Subcutaneous abdominal adipose tissue (tissue), 5 donors: ENCODE measurements at regions not wholly inside any gene's neighbourhood (a gene's known extent, or its start where the extent isn't known, plus 50 kb on each side); places are given as distances from the start of the nearest gene placed in this dataset.

Experiments
- H3K27ac ChIP-seq: one replicate; pipeline ENCODE4 v1.7.0; 2013; ENCODE audit warnings: low read depth, mild to moderate bottlenecking, inconsistent platforms, low read length, moderate library complexity
- H3K27me3 ChIP-seq, 5 donors: one replicate each; pipeline ENCODE4 v1.7.0; 2013; ENCODE audit warnings: low read length in 5 of 5, inconsistent platforms in 1 of 5; ENCODE audit not compliant: control insufficient read depth in 5 of 5, insufficient read depth in 4 of 5
- H3K36me3 ChIP-seq, 5 donors: one replicate each; pipeline ENCODE4 v1.7.0; 2013; ENCODE audit warnings: low read length in 5 of 5; ENCODE audit not compliant: control insufficient read depth in 5 of 5, insufficient read depth in 5 of 5
- H3K4me1 ChIP-seq, 5 donors: one replicate each; pipeline ENCODE4 v1.7.0; 2013; ENCODE audit warnings: low read length in 5 of 5, mild to moderate bottlenecking in 3 of 5, moderate library complexity in 1 of 5; ENCODE audit not compliant: control insufficient read depth in 5 of 5, insufficient read depth in 5 of 5
- H3K4me3 ChIP-seq, 5 donors: one replicate each; pipeline ENCODE4 v1.7.0; 2013; ENCODE audit warnings: low read length in 5 of 5, low read depth in 1 of 5
- H3K9ac ChIP-seq, 5 donors: one replicate each; pipeline ENCODE4 v1.7.0; 2013; ENCODE audit warnings: low read length in 5 of 5, mild to moderate bottlenecking in 4 of 5, moderate library complexity in 3 of 5
- H3K9me3 ChIP-seq, 5 donors: one replicate each; pipeline ENCODE4 v1.7.0; 2013; ENCODE audit warnings: low read length in 5 of 5; ENCODE audit not compliant: control insufficient read depth in 5 of 5
- donor health status: healthy.
- donor health status: healthy.
- donor health status: healthy.
- donor health status: healthy.
- donor health status: healthy.

- H3K9ac ChIP-seq: no peak overlapping the region
- no peak overlapping the region for H3K27ac ChIP-seq
- no peaks in the 10 kb centered on the region for H3K9me3 ChIP-seq
These were observed 276.5 kb upstream of the MC4R start for GRCh38 chr18:60649107-60649506.

GRCh38 chr18:60649842-60650536 lies 277.4 kb upstream of the MC4R start:
- no peak overlapping the region for H3K27ac ChIP-seq
- no peaks in the 10 kb centered on the region for H3K4me1 ChIP-seq
- H3K27me3 ChIP-seq: no peaks in the 10 kb centered on the region
- H3K4me3 ChIP-seq: no peak overlapping the region
- H3K9me3 ChIP-seq: no peaks in the 10 kb centered on the region
- no peak overlapping the region for H3K9ac ChIP-seq
- H3K36me3 ChIP-seq: no peaks in the 10 kb centered on the region

More at GRCh38 chr18:60649107-60649506, 276.5 kb upstream of the MC4R start:
- Histone ChIP-seq H3K4me3 (no peak overlapping the region), H3K27me3 (no peaks in the 10 kb centered on the region), H3K4me1 (no peaks in the 10 kb centered on the region), H3K36me3 (no peaks in the 10 kb centered on the region)

- H3K9me3 ChIP-seq: no peaks in the 10 kb centered on the region
- H3K4me3 ChIP-seq: no peak overlapping the region
- no peak overlapping the region for H3K27ac ChIP-seq
- no peaks in the 10 kb centered on the region for H3K4me1 ChIP-seq
- H3K36me3 ChIP-seq: no peaks in the 10 kb centered on the region
- H3K9ac ChIP-seq: no peak overlapping the region
- H3K27me3 ChIP-seq: no peaks in the 10 kb centered on the region
These were observed 281.7 kb upstream of the MC4R start for GRCh38 chr18:60654298-60654697.

GRCh38 chr18:60656553-60656952 lies 284.0 kb upstream of the MC4R start:
- H3K27me3 ChIP-seq: no peaks in the 10 kb centered on the region
- H3K9me3 ChIP-seq: no peaks in the 10 kb centered on the region
- no peak overlapping the region for H3K27ac ChIP-seq
- no peaks in the 10 kb centered on the region for H3K4me1 ChIP-seq
- H3K36me3 ChIP-seq: no peaks in the 10 kb centered on the region
- no peak overlapping the region for H3K9ac ChIP-seq
- H3K4me3 ChIP-seq: no peak overlapping the region

- no peaks in the 10 kb centered on the region for H3K9me3 ChIP-seq
- no peaks in the 10 kb centered on the region for H3K27me3 ChIP-seq
- no peak overlapping the region for H3K9ac ChIP-seq
- H3K27ac ChIP-seq: no peak overlapping the region
- H3K36me3 ChIP-seq: no peaks in the 10 kb centered on the region
- no peaks in the 10 kb centered on the region for H3K4me1 ChIP-seq
- no peak overlapping the region for H3K4me3 ChIP-seq
These were observed 289.9 kb upstream of the MC4R start for GRCh38 chr18:60662491-60662890.

- H3K27me3 ChIP-seq: no peaks in the 10 kb centered on the region
- H3K36me3 ChIP-seq: no peaks in the 10 kb centered on the region
- H3K4me3 ChIP-seq: no peak overlapping the region
- H3K27ac ChIP-seq: no peak overlapping the region
- H3K9ac ChIP-seq: no peak overlapping the region
- H3K9me3 ChIP-seq: no peaks in the 10 kb centered on the region
- H3K4me1 ChIP-seq: no peaks in the 10 kb centered on the region
These were observed 290.8 kb upstream of the MC4R start for GRCh38 chr18:60663060-60663989.

- Histone ChIP-seq H3K27me3 (no peaks in the 10 kb centered on the region), H3K27ac (no peak overlapping the region), H3K9me3 (no peaks in the 10 kb centered on the region), H3K4me1 (no peaks in the 10 kb centered on the region), H3K9ac (no peak overlapping the region), H3K36me3 (no peaks in the 10 kb centered on the region), H3K4me3 (no peak overlapping the region)
These were observed 292.2 kb upstream of the MC4R start for GRCh38 chr18:60664736-60665135.

- Histone ChIP-seq H3K36me3 (no peaks in the 10 kb centered on the region), H3K9ac (no peak overlapping the region), H3K4me1 (no peaks in the 10 kb centered on the region), H3K27me3 (no peaks in the 10 kb centered on the region), H3K27ac (no peak overlapping the region), H3K4me3 (no peak overlapping the region), H3K9me3 (no peaks in the 10 kb centered on the region)
These were observed 294.4 kb upstream of the MC4R start for GRCh38 chr18:60667016-60667415.

- no peaks in the 10 kb centered on the region for H3K27me3 ChIP-seq
- no peaks in the 10 kb centered on the region for H3K9me3 ChIP-seq
- H3K4me1 ChIP-seq: no peaks in the 10 kb centered on the region
- no peak overlapping the region for H3K27ac ChIP-seq
- H3K4me3 ChIP-seq: no peak overlapping the region
- no peaks in the 10 kb centered on the region for H3K36me3 ChIP-seq
- no peak overlapping the region for H3K9ac ChIP-seq
These were observed 296.0 kb upstream of the MC4R start for GRCh38 chr18:60668583-60668982.

- no peaks in the 10 kb centered on the region for H3K36me3 ChIP-seq
- no peaks in the 10 kb centered on the region for H3K27me3 ChIP-seq
- H3K4me1 ChIP-seq: no peaks in the 10 kb centered on the region
- H3K9me3 ChIP-seq: no peaks in the 10 kb centered on the region
- no peak overlapping the region for H3K9ac ChIP-seq
- H3K27ac ChIP-seq: no peak overlapping the region
- no peak overlapping the region for H3K4me3 ChIP-seq
These were observed 297.4 kb upstream of the MC4R start for GRCh38 chr18:60669938-60670337.
